ENCODE measurements at regions not wholly inside any gene's neighbourhood (a gene's known extent, or its start where the extent isn't known, plus 50 kb on each side); places are given as distances from the start of the nearest gene placed in this dataset.

GRCh38 chr6:18784794-18785193, 397.6 kb downstream of the RNF144B start:
- Histone ChIP-seq H2BK5ac (ENCODE audit: low read depth, low read length) (no peak overlapping the region), H3K4me1 (replicated peaks in 1 of 4; ENCODE audit: control insufficient read depth in 3 of 4, insufficient read depth in 4 of 4, low read length in 3 of 4) (no peaks in the 10 kb centered on the region), H3K79me2 (ENCODE audit: control insufficient read depth in 1 of 2, insufficient read depth in 2 of 2, low read length in 2 of 2) (no peaks in the 10 kb centered on the region), H2BK120ac (replicated peaks; ENCODE audit: low read depth, low read length) (no peak overlapping the region), H4K91ac (replicated peaks; ENCODE audit: insufficient read length, low read length) (no peak overlapping the region), H3K23me2 (ENCODE audit: low read depth, low read length) (no peaks in the 10 kb centered on the region), H3K4me2 (ENCODE audit: insufficient read depth in 1 of 2, low read depth in 2 of 2, low read length in 2 of 2) (no peak overlapping the region), H2BK12ac (ENCODE audit: low read depth, low read length) (no peak overlapping the region), H2AFZ (ENCODE audit: low read length) (no peak overlapping the region), H3K27me3 (replicated peaks in 1 of 4; ENCODE audit: control insufficient read depth in 3 of 4, extremely low read depth in 1 of 4, insufficient read depth in 3 of 4, low read length in 3 of 4) (no peaks in the 10 kb centered on the region), H3K23ac (ENCODE audit: insufficient read length) (no peak overlapping the region), H4K5ac (ENCODE audit: insufficient read length, low read depth, low read length) (no peak overlapping the region), H3K56ac (replicated peaks; ENCODE audit: insufficient read length, low read depth, low read length) (no peak overlapping the region), H3K4ac (replicated peaks; ENCODE audit: insufficient read length, low read depth, low read length) (no peak overlapping the region), H3K4me3 (ENCODE audit: extremely low read depth in 1 of 4, insufficient read depth in 2 of 4, low read depth in 3 of 4, low read length in 4 of 4) (no peak overlapping the region), H3K27ac (ENCODE audit: low read depth, low read length) (no peak overlapping the region), H4K8ac (ENCODE audit: extremely low read depth, insufficient read depth, low read length) (no peak overlapping the region), H3K79me1 (ENCODE audit: low read depth, low read length) (no peaks in the 10 kb centered on the region), H3K18ac (ENCODE audit: extremely low read depth, low read length) (no peak overlapping the region), H3K9ac (replicated peaks in 1 of 4; ENCODE audit: extremely low read depth in 1 of 4, low read depth in 3 of 4, low read length in 3 of 4) (no peak overlapping the region), H2AK5ac (ENCODE audit: low read depth, low read length) (no peak overlapping the region), H2BK15ac (ENCODE audit: low read length) (no peak overlapping the region), H3K36me3 (ENCODE audit: control insufficient read depth in 2 of 4, insufficient read depth in 4 of 4, low read length in 3 of 4) (no peaks in the 10 kb centered on the region), H4K20me1 (replicated peaks in 1 of 2; ENCODE audit: control insufficient read depth in 1 of 2, insufficient read depth in 2 of 2, low read length in 2 of 2) (no peaks in the 10 kb centered on the region), H2BK20ac (ENCODE audit: low read length) (no peak overlapping the region), H3K9me3 (ENCODE audit: insufficient read depth in 2 of 2, low read depth in 1 of 2, low read length in 1 of 2) (peaks cover 3 to 4% of the 10 kb centered on the region in 2 experiments; a peak in 2 of 4 replicates), H3K14ac (ENCODE audit: insufficient read length) (no peak overlapping the region)
- CTCF ChIA-PET (ENCODE audit: partially characterized antibody) = no interaction called here
- DNase-seq (ENCODE audit: low read depth in 1 of 2, low spot score in 2 of 2) = no peak
- no peak for FAIRE-seq
- POLR2A ChIA-PET (ENCODE audit: partially characterized antibody) = no interaction called here
- 81% methylated on average over 1 of the region's 1 CpG; no CpG with 5 or more reads in 1 of the 2 experiments for WGBS, 2 experiments (ENCODE audit: extremely low coverage in 1 of 2, insufficient coverage in 1 of 2, insufficient read length in 1 of 2, insufficient replicate concordance in 2 of 2, low coverage in 1 of 2, low lambda C conversion rate in 2 of 2, missing lambda C conversion rate in 1 of 2)
- TF ChIP-seq JUN (IDR thresholded peaks at IDR 0.05; ENCODE audit: low read depth, low read length) = no peak
- no peak for TF ChIP-seq CHD1 (IDR thresholded peaks at IDR 0.05; ENCODE audit: low read depth, low read length)
- TF ChIP-seq CEBPB (IDR thresholded peaks at IDR 0.05; ENCODE audit: low read depth, low read length) = no peak
- no peak for TF ChIP-seq ASH2L (IDR thresholded peaks at IDR 0.05; ENCODE audit: low read length)
- no peak for TF ChIP-seq CBX8 (IDR thresholded peaks at IDR 0.05; ENCODE audit: borderline replicate concordance, low read depth, low read length)
- TF ChIP-seq SIX5 (IDR thresholded peaks at IDR 0.05; ENCODE audit: low read depth, low read length) = no peak
- no peak for TF ChIP-seq MAX (IDR thresholded peaks at IDR 0.05)
- TF ChIP-seq CTCF (IDR thresholded peaks at IDR 0.05; ENCODE audit: control extremely low read depth in 1 of 3, insufficient read depth in 1 of 3, low read depth in 1 of 3, low read length in 3 of 3) = no peak
- TF ChIP-seq HDAC6 (IDR thresholded peaks at IDR 0.05; ENCODE audit: low read depth, low read length) = no peak
- no peak for TF ChIP-seq TAF7 (optimal IDR thresholded peaks at IDR 0.05; ENCODE audit: borderline replicate concordance, low read depth, low read length)
- no peak for TF ChIP-seq GTF2F1 (IDR thresholded peaks at IDR 0.05; ENCODE audit: borderline replicate concordance, low read depth, low read length)
- no peak for TF ChIP-seq ATF3 (IDR thresholded peaks at IDR 0.05; ENCODE audit: insufficient read depth, low read depth, low read length)

All from H1 (cell line).